ENCODE measurements at regions not wholly inside any gene's neighbourhood (a gene's known extent, or its start where the extent isn't known, plus 50 kb on each side); places are given as distances from the start of the nearest gene placed in this dataset.

DNA sequence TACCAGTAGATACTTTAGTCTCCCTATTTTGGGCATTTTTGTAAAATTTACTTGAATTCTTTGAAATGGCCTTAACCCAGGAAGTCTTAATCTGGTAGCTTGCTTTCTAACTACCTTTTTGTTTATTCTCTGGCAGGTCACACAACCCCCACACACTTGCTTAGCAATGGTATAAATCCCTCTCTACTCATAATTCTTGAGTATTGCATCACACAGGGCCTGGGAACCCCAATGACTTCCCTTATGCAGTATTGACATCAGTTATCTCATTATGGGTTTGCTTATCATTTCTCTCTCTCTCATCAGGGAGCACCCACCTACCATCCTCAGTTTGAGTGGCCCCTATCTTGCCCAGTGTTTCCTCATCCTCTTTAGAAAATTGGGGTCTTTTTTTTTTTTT lies 207.1 kb downstream of the KCNS3 start:
- no peak for DNase-seq (ENCODE audit: low read depth in 2 of 2)

DNA sequence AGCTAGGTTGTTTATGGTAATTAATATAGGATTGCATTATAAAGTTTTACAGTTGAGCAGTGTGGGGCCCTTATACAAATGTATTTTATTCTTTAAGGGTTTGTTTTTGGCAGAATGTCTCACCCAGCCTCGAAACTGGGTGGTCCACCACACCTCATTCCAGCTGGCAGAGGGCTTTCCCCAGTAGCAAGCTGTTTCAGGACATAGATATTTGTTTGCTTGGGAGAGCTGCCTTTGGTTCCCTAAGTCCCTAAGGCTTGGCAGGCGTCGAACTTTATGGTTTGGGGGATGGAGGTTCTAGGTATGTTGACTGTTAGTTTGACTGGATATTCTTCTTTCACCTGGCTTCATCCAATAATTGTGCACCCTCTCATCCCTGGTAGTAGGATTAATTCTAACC lies 205.9 kb downstream of the KCNS3 start:
- no peak for DNase-seq (ENCODE audit: low read depth in 2 of 2)

DNA sequence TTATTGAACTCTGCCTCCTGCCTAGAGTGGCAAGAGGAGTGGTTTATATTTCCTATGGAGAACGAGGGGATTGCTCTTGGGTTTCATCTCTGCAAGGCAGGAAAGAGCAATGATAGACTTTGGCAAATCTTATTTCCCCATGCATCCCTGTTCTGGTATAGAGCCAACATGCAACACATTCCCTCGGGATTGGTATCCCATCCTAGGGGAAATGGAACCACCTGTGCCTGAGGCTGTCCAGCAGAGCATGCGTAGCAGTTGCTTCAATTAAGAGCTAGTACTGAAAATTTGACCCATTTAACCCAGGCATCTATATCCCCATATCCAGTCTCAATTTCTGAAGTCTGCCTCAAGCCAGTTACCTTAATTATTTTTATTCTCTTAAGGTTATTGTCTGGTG lies 205.3 kb downstream of the KCNS3 start:
- DNase-seq (ENCODE audit: low read depth in 2 of 2): no peak

DNA sequence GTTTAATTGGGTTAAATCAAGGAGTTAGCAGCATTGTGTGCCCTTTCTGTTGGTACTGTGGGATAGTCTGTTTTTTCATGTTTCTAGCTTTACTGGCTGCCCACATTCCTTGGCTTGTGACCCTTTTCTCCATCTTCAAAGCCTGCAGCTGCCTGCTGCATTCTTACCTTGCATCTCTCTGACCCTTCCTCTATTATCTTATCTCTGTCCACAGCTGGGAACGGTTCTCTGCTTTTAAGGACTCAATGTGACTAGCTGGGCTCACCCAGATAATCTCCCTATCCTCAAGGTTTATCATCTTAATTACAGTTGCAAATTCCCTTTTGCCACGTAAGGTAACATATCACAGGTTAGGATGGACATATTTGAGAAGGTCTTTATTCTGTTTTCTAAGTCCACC lies 199.7 kb downstream of the KCNS3 start:
- DNase-seq (ENCODE audit: low read depth in 2 of 2): no peak

DNA sequence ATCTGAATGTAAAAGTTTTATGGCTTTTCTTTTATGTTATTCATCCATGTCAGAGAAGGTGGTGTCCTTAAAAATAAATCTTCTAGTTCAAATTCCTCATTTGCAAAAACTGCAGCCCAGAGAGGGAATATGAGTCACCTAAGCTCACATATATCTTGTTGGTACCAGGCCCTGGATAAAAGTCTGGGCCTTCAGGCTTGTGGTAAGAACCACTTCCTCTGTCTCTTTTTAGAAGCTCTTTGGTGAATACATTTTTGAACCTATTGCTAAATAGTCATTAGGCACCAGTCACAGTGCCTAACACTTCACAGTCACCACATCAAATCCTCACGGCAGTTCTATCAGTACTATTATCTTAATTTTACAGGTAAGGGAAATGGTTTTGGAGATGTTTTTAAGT lies 199.2 kb downstream of the KCNS3 start:
- no peak for DNase-seq (ENCODE audit: low read depth in 2 of 2)

DNA sequence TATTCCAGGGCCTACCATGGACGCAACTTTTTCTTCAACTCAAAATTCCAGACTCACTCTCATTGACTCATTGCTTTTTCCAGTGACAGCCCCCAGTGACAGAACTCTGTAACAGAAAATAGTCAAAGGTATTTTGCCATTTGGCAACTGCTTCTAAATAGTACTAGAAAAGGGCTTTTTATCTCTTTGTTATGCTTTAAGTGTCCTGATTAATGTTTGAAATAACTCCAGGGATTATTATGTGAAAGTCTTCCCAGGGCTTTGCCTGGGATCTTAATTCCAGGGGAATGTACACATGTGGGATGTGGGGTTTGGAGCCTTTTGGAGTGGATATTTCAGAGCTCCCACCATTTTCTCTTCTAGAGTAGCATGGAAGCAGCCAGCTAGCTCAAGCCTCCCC lies 198.8 kb downstream of the KCNS3 start:
- DNase-seq (ENCODE audit: low read depth in 2 of 2): no peak

DNA sequence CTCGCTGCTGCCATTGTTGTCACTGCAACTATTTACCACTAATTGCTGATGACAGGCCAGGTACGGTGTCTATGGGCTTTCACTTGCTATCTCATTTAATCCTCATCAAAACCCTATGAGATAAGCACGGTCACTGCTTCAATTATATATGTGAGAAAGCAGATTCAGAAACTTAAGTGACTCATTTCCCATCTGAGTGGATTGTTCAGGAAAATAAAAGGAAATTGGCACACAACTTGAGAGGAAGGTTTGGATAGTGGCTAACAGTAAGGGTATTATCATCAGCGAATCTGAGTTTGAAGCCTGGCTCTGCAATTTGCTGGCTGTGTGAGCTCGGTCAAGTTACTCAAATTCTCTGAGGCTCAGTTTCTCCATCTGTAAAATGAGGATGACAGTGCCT lies 196.0 kb downstream of the KCNS3 start:
- no peak for DNase-seq (ENCODE audit: low read depth in 2 of 2)

DNA sequence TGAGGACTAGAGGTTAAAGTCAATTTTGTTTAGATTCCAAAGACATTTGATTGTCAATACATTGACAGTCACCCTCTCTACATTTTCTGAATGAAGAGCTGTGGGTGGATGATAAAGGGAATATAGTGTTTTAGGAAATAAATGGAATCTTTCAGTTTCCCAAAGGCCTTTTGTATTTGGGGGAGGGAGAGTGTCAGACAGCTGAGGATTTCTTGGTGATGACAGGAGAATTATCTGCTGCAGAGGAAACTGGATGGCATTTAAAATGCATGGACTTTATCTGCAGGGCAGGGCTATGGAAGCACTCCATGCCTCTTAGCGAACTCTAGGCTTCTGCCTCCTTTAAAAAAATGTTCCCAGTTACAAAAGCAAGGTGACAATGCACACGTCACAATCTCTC lies 195.1 kb downstream of the KCNS3 start:
- DNase-seq (ENCODE audit: low read depth in 2 of 2): no peak

DNA sequence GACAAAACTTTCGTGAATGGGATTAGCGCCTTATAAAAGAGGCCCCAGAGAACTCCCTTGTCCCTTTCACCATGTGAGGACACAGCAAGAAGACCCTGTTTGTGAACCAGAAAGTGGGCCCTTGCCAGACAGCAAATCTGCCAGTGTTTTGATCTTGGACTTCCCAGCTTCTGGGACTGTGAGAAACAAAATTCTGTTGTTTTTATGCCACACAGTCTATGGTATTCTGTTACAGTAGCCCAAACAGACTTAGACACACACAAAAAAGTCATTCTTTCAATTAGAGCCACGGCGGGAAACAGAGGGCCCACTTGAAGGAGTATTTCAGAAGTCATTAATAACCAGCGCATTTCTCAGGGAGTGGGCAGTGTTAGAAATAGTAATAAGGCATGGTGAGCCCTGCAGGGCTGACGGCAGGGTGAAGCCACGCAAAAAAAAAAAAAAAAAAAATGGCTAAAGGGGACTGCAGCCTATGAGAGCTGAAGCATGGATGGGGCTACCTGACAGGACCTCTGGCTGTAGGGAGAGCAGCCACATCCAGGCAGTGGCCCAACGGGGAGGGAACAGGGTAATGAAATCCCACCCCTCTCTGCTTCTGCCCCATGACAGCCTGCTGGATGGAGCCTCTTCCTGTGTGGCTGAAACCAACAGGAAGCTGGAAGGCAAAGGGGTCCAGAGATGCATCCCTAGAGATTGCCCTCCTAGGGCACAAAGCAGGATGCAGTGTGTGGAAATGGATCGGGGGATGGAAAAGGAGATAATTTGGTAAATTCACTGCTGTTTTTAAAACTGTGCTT lies 189.3 kb downstream of the KCNS3 start:
- no peak for DNase-seq (ENCODE audit: low read depth in 2 of 2)

DNA sequence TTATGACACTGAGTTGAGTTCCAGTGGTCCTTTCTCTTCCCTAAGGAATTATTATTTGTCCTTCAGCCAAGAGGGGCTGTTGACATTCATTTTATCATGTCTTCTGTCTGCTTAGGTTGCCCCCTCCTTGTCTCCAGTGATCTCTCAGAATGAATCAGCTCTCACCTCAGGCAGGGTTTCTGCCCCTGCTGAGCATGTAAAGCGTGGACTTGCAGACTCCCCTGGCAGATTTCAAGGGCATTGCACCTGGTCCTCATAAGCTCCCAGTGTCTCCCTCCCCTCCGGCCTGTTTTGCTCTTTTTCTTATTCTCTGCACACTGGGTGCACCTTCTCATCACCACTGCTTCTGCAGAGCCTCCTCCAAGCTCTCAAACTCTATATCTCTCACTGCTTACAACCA lies 188.4 kb downstream of the KCNS3 start:
- DNase-seq (ENCODE audit: low read depth in 2 of 2): no peak

DNA sequence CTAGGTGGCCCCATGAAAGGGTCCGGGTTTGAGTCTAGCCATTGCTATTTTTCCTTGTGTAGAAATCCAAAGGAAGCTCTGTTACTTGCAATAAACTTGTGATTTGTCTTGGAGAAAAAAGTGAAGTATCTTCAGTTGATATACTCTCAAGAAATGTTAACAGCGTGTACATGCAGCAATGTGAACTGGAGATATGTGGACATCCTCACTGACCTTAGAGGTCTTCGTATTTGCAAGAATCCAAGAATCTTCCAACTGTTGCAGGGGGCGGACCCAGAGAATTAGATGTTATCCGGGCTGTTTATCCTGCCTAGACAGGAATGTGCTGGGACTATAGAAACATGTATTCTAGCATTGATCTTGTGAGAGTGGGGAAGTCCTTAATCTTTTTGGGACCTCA lies 187.6 kb downstream of the KCNS3 start:
- DNase-seq (ENCODE audit: low read depth in 2 of 2): no peak

DNA sequence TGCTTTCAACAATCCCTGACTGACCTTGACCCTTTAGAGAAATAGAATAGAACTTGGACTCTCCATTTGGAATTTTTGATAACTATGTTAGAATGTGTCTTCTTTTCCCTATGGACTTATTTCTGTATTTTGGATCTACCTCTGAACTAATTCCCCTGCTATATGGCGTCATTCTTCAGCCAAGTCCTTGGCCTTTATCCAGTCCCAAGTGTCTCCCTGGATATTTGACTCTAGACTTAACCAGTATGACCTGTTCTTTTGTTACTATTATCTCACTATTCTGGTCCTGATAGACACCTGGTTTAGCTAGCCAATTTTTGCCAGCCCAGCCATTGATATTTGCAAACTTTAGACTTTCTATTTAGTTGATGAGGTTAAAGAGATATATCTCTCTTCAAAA lies 186.8 kb downstream of the KCNS3 start:
- no peak for DNase-seq (ENCODE audit: low read depth in 2 of 2)

DNA sequence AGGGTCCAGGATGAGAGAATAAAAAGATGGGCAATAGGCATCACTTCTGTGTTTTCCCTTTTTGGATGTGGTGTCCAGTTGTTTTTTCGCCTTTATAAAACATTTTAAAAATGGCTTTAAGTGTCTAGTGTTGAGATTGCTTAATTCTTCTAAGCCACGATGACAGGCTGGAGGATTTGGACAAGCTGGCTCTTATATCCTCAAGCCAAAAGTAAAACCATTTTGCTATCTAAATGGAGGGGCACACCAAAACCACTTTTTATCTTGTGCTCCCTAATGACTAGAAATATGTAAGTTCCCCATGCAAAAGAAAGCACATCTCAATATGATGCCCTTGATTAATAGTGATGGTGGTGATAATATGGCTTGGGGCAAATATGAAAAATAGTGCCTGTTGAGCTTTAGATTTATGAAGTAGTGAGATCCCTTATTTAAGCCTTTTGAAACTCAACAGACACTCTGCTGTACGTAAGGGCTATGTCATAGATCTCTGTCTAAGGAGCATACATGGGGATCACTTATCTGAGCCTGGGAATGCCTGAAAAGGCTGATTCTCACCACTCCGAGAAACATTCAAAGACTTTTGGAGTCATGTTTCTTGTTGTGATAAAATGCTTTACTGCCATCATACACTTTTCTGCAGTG lies 185.5 kb downstream of the KCNS3 start:
- DNase-seq (ENCODE audit: low read depth in 2 of 2): no peak

DNA sequence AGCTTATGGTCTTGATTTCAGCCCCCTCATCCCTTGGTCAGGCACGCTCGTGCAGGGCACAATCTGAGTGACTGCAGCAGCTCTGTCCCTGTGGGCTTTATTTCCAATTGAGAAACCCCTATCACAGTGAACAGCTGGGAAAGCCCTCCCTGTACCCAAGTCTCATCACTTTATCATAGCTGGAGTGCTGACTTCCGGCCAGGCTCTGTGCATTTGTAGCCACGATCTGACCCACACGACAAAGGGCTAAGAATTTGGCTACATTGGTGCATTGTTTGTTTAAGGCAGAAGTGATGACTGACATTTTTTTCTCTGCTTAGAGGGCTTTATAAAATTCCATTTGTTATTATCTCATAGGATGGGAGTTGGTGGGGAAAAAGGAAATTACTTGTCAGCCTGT lies 184.4 kb downstream of the KCNS3 start:
- DNase-seq (ENCODE audit: low read depth in 2 of 2): no peak

DNA sequence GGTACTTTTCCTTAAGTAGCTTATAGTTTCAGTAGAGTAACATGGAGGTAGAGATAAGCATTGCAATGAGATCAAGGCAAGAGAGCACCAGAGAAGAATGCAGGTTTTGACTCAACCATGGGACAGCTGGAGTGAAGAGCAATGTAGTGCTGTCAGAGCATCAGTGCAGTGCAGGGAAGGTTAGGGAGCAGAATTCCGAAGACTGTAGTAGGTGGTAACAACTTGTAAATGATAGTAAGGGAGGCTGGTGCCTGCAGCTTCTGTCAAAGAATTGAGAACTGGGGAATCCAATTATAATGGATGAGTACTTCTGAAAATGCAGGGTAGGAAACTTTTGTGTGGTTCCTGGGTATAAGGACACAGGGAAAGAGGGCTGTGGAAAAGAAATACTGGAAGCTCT lies 183.2 kb downstream of the KCNS3 start:
- DNase-seq (ENCODE audit: low read depth in 2 of 2): no peak

DNA sequence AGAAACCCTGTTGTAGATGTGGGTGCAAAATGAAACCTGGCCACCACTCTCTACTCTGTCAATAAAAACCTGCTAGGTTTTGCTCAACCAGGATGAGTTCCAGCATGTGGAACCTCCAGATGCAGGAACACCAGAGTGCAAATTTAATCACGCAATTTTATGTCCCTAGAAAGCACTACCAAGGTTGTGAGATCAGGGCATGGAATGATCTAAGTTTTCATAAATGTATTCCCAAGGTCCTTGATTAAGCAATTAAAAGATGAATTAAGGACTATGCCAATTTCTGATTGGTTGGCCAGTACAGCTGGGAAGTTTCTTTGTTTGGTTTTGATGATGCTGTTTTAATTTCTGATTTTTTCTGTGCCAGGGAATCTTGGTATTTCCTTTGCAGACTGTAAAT lies 179.2 kb downstream of the KCNS3 start:
- DNase-seq (ENCODE audit: low read depth in 2 of 2): no peak

DNA sequence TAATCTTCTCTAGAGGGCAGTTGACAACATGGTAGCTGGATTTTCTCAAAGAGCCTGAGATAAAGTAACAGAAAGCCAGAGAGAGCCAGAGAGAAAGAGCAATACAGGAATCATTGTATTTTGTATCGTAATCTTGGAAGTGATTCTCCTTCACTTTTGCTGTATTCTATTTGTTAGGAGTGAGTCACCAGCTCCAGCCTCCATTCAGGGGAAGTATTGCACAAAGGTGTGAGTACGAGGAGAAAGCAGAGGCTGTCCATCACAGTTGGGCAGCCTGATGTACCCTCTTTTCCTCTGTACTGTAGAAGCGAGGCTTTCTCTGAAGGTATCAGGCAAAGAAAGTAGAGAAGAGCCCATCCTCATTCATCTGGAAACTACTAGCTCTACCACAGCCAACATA lies 176.8 kb downstream of the KCNS3 start:
- DNase-seq (ENCODE audit: low read depth in 2 of 2): no peak

DNA sequence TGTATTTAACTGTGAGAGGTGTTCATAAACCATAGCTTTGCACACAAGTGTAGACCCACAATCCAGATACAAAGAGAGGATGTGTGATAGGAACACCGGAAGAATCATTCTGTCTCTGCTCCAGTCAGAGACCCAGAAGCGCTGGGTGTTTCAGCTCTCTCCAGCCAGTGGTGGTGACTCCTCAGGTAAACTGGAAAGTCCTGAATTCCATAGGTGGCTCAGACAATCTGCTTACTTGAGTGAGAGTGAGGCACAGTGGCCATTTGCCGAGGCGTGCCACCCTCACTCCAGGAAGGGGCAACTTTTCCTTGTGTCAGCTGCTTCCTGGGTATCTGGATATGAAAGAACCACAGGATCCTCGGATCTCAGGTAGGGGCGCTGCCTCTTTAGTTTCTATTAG lies 171.5 kb downstream of the KCNS3 start:
- no peak for DNase-seq (ENCODE audit: low read depth in 2 of 2)

DNA sequence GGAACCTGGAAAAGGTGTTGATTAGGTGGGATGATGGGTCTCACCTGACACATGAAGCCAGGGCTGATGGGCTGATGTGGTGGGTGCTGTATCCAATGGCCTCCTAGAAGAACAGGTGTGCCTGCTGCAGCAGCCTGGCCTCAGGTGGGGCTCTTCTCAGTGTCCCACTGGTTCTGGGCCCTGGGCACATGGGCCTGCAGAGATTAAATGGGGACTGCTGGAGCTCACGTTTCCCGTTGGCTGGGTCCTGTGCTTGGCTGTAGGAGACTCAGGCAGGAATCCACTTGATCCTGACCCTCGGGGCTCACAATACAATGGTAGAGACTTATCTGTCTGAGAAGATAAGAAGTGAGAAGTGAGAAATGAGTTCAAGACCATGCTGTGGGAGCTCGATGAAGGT lies 170.9 kb downstream of the KCNS3 start:
- DNase-seq (ENCODE audit: low read depth in 2 of 2): no peak

DNA sequence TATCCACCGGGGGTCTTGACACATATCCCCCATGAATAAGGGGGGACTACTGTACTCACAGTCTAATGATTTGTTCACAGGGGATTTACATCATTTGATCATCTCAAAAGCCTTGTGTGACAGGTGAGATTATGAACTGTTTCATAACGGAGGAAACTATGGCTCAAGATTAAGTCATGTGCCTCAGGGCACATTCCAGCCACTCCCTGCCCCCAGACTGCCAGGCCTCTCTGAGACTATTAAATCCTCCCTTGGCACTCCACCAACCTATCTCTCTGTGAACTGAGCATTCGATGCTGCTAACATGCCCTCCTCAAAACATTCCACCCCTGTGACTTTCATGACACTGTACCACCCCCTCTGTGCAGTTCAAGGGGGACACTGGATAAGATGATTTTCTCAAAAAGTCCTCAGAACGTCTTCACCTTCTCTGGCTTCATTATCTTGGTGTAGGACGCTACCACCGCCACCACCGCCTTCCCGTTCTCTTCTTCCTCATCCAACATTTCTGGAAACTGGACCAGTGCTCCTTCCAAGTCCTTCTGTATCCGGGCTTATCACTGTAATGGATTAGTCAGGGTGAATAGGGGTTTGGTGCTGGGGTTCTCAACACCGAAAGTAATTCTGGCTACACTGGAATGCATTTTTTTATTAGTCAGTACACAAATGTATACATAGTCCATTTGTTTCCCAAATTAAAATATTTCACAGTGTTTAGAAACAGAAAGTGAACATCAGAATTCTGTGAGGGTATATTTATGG lies 169.6 kb downstream of the KCNS3 start:
- no peak for DNase-seq (ENCODE audit: low read depth in 2 of 2)

DNA sequence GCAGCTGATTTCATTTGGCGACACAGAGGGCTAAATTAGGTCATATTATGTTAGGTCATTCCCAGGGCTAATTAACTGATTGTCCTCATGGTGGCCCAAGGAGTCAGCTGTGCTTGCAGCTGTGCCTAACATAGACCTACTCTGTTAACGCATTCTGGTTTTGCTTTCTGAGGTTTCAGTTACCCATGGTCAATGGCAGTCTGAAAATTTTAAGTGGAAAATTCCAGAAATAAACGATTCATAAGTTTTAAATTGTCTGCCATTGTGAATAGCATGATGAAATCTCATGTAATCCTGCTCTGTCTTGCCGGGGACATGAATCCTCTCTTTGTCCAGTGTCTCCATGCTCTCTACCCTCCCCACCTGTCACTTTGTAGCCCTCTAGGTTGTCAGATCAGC lies 168.7 kb downstream of the KCNS3 start:
- no peak for DNase-seq (ENCODE audit: low read depth in 2 of 2)

DNA sequence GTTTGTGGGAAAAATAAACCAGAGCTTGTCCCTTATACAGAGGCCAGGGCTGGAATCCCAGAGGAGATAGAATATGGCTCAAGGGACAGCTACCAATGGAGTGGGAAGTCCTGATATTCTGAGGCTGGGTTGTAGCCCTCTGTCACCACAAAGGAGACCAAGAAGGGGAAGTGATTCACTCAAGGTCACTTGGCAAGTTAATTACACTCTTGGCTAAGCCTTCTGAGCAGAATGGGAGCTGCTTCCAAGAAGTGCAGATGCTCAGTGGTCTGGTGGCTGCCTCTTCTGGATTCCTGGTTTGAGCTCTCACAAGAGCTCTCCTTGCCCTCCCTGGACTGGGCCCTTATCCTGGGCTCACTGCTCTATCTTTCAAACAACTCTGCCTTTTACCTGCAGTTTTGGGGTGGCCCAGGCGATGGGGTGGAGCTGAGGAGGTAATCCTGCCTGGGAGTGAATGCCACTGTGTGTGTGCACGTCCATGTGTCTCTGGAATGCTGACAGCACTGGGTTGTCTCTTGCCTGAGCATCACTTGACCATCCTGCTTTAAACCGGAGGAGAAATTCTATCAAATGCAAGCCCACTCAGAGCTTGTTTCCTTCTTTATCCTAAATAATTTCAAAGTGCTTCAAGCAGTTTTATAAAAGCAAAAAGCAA lies 168.2 kb downstream of the KCNS3 start:
- DNase-seq (ENCODE audit: low read depth in 2 of 2): no peak

DNA sequence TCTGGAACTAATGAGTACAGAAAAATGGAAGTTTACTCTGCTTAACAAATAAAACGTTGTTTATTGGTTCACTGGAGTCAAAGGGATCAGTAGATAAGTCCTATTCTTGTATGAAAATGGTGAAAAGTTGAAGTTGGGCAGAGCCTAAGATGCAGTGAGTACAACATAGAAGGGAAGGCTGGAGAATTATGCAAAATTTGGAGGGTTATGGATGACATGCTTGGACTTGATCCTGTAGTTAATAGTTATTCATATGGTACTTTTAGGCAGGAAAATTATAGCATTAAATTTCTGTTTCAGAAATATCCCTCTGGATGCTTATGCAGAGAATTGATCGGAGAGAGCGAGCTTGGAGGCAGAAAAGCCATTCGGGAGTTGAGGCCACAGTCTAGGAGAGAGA lies 167.6 kb downstream of the KCNS3 start:
- DNase-seq (ENCODE audit: low read depth in 2 of 2): no peak
